Ecto neural progenitor cell (in vitro differentiated cells): ENCODE measurements at regions not wholly inside any gene's neighbourhood (a gene's known extent, or its start where the extent isn't known, plus 50 kb on each side); places are given as distances from the start of the nearest gene placed in this dataset.
A peak's percentile ranks its signal among the peaks of the same experiment; 100 is the strongest.
"Not testable (repeated sequence)": the region's sequence is repeated elsewhere in the genome, so short reads cannot be mapped to it uniquely, and the experiment has no call there.

Source experiments
- DNase-seq: peaks from one replicate; pipeline ENCODE4 v3.0.0-alpha.2; 2018; ENCODE audit warnings: low spot score

DNA sequence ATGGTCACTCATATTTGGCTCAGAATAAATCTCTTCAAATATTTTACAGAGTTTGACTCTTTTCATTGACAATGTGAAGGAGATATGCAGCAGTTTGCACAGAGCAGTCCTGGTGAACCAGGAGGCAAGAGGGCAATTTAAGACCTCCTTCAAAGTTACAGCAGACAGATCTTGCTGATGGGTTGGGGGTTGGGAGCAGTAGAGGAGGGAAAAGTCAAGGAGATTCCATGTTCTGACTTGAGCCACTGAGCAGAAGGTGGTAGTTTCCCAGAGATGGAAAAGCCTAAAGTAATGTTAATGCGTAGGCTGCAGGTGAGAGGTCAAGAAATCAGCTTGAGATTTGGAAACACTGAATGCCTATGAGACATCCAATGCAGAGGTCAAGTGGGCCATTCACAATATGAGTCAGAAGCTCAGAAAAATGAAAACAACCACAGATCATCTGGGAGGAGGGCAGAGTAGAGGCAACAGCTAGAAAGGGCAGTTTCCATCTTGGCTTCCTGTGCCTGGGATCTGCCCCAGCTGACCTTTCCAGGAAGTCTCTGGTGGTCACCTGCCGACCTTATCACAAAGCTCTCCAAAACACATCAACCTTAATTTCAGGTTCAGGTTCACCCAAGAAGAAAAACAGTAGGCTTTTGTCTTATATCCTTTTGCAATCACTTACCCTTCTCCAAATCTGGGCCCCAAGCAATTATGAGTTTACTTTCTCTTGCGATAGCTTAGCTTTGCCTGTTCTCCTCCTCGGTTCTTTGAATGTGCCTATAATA lies 197.5 kb upstream of the ARL4C start:
- DNase-seq: peak; percentile 10

DNA sequence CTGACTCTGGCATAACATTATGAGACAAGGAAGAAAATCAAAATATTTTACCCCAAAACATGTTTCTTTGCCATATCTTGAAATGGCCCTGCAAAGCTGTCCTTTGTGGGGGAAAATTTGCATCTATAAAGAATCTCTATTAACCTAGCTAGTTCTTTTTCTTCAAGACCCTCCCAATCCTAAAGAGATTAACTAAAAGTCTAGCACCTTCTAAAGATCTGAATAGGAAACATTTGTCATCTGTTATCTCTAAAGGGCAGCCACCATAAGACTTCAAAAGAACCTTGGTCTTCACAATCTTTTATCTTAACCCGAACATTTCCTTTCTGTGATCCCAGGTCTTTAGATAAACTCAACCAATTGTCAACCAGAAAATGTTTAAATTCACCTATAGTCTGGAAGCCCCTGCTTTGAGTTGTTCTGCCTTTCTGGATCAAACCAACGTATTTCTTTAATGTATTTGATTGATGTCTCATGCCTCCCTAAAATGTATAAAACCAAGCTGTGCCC lies 196.9 kb upstream of the ARL4C start:
- DNase-seq: not testable (repeated sequence)

DNA sequence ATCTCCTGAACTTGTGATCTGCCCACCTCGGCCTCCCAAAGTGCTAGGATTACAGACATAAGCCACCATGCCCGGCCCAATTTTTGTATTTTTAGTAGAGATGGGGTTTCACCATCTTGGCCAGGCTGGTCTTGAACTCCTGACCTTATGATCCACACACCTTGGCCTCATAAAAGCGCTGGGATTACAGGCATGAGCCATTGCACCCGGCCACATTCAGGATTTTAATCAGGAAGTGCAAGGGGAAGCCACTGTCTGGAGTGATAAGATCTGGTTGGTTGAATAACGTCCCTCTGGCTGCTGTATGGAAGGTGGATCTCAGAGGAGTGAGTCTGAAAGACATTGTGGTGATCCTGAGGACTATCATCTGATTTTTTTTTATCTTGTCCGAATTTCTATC lies 196.3 kb upstream of the ARL4C start:
- peak; percentile 13 for DNase-seq

DNA sequence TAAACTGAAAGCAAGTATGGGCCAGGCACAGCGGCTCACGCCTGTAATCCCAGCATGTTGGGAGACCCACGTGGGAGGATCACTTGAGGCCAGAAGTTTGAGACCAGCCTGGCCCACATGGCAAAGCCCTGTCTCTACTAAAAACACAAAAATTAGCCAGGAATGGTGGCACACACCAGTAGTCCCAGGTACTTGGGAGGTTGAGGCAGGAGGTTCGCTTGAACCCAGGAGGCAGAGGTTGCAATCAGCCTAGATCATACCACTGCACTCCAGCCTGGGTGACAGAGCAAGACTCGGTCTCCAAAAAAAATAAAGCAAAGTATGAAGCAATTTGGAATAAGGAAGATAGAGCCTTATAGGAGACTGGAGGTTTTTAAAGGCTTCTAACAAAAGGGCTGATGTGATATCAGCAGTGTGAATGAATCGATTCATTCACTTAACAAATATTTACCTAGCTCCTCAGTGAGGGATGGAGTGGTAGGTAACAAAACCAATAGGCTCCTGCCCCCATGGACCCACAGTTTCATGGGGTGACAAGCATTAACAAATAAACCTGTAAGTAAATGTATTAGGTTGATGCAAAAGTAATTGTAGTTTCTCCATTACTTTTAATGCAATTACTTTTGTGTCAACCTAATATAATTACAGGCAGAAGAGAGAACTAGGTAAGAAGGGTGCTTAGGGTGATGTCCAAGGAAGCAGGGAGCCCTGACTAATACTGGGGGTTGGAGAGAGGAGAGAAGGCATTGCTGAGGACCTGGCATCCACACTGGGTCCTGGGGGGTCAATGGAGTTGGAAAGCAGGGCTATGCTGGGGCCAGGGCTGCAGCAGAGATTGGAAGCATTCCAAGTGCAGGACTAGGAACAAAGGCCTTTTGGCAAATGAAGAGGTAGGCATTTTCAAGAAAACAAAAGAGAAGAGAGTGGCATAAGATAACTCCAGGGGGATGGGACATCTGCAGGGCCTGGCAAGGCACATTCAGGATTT lies 195.4 kb upstream of the ARL4C start:
- DNase-seq: peak; percentile 34

DNA sequence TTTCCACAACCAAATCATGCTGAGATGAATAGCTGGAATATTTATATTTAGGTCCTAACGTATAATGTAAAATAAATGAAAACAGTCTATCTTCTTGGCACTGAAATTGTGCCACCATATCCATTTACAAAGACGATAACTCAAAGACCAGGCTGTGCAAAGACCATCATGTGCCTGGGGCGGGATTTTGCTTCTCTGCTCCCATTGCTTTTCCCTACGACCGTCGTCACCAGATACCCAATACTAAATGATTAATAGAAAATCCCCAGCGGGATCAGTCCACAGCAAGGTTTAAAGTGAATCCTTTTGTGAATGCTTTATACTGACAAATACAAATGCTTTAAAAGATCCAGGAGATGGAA lies 194.3 kb upstream of the ARL4C start:
- peak; percentile 34 for DNase-seq

DNA sequence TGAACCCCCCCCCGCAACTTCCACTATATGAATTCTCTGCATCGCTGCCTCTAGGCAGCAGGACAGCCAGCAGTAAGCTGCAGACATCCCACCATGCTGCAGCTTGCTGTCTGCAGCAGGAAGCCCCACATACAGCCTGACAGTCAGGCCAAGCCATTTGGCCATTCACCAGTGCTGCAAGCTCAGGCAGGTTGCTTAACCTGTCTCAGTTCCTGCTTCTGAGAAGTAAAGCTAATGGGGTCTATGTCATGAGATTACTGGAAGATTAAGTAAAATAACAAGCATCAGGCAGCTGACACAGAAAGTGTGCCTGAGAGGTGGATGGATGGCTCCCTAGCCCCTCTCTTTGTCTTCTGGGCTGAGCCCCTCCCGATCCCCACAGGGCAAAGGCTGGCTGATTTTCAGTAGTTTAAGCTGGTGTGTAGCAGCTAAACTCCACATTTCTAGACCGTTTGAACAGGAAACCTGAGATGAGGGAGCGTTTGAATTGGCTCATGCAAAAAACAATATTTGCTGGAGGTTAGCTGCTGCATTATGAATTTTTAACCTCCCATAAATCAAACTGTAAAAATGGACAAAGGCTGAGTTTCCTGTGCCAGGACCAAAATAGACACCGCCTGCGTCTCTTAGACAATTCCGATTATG lies 193.8 kb upstream of the ARL4C start:
- DNase-seq: peak; percentile 54

DNA sequence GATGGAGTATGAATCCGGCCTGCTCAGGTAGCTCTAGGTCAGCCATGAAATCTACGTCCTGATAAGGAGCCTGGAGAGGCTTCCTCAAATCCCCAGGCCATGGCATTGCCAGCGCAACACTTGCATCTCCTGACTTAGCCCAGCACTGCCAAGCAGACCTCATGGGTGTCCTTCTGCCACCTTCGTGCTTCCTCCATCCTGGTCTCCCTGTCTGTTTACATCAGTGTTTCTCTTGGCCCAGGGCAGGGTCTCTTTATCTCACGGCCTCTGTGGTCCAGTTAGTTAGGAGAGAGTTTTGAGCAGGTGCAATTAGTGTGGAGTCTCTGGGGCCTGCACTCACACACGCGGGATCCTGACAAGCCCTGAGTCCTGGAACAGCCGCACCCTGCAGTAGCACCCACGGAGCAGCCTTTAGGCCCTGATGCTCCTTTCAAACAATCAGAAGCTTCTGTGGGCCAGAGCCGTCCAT lies 193.1 kb upstream of the ARL4C start:
- peak; percentile 42 for DNase-seq

DNA sequence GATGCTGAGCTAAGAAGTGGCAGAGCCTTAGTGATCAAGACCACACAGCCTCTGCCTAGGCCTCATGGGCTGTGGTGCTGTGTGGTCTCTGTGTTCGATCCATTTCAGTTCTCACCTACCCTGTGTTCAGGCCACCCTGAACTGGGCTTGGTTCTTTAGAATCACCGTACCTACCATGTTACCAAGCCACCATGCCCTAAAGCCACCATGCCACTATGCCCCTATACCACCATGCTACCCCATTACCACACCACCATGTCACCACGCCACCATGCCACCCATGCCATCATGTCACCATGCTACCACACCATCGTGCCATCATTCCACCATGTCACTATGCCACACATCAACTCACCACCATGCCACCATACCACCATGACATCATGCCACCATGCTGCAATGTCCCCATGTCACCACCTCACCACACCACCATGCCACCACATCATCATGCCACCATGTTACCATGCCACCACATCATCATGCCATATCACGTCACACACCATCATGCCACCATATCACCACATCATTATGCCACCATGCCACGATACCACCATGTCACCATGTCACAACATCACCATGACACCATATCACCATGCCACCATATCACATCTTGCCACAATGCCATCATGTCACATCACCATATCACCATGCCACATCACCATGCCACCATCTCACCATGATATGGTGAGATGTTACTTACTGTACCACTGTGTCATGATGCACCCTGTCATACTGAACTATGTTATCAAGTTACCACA lies 191.0 kb upstream of the ARL4C start:
- DNase-seq: peak; percentile 21

DNA sequence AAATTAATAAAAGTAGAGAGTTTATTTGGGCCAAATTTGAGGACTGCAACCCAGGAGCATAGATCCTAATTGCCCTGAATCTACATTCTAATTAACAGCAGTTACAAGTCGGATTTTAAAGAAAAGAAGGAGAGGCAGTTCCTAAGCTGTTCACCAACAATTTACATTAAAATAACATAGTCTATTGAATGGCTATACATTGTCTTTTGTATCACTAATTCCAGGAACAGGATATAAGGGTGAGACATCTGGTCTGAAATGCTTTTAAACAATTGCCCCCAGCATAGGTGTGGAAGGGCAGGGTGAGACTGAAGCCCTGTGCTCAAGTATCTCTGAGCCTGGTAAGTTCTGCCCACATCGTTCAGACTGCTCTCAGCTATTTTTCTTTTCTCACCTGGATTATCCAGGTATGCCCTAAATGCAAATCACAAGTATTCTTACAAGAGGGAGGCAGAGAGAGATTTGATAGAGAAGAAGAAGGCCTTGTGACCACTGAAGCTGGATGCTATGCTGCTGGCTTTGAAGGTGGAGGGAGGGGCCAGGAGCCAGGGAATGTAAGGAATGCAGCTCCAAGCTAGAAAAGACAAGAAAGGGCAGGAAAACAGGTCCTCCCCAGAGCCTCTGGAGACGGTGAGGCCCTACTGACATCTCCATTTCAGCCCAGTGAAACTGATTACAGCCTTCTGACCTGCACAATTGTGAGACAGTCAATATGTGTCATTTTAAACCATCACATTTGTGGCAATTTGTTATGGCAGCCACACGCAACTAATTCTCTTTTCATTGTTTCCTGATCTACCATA lies 189.4 kb upstream of the ARL4C start:
- peak; percentile 77 for DNase-seq

DNA sequence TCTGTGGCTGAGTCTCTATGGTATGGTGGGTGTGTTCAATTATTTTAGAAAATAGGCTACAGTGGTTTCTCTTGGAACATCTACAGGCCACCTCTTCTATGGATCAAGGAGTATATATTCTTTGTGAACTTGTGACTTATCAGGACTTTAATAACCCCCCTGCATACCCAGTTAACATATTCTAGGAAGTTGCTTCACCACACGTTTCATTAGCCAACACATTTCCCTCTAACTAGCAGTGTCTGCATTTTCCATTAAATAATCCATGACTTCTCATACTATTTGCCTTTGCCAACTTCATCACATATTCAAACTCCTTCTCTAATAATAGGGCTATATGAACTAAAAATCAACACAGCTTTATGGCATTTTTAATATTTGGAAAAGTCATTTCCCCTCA lies 187.6 kb upstream of the ARL4C start:
- no peak for DNase-seq

DNA sequence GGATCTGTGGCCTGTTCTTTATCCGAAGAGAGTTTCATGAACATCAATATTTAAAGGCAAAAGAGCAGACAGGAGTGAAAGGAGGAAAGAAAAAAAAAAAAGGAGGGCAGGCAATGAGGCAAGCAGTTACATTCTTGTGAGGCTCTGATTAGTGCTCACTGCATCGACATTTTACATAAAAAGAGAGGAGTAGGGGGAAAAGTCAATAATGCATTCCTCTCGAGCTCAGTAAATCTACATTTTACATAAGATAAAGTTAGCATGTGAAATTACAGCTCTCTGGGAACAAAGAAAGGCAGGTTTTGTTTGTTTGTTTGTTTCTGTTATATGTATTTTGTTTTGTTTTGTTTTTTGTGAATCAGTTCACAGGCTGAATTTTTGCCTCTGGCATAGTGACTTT lies 187.1 kb upstream of the ARL4C start:
- DNase-seq: no peak

DNA sequence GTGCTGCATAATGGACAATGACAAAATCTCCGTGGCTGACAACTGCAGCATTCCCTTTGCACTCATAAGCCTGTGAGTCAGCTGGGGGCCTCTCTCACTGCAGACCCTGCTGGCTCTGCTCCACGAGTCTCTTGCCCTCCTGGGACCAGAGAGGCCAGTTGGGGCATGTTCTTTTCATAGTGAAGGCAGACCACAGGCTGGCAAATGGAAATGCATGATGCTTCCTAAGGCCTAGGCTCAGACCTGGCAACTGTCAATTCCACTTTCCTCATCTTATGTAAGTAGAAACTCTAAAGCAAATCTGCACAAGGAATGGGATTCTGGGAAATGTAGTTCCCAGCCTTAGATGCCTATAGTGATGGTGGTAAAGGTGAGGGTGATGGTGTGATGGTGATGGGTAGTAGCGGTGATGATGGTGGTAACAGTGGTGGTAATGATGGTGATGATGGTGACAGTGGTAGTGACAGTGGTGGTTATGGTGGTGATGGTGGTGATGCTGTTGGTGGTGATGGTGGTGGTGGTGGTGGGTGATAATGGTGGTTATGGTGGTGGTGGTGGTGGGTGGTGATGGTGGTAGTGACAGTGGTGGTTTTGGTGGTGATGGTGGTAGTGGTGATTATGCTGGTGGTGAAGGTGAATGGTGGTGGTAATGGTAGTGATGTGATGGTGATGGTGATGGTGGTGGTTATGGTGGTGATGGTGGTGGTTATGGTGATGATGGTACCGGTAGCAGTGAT lies 185.8 kb upstream of the ARL4C start:
- DNase-seq: no peak

DNA sequence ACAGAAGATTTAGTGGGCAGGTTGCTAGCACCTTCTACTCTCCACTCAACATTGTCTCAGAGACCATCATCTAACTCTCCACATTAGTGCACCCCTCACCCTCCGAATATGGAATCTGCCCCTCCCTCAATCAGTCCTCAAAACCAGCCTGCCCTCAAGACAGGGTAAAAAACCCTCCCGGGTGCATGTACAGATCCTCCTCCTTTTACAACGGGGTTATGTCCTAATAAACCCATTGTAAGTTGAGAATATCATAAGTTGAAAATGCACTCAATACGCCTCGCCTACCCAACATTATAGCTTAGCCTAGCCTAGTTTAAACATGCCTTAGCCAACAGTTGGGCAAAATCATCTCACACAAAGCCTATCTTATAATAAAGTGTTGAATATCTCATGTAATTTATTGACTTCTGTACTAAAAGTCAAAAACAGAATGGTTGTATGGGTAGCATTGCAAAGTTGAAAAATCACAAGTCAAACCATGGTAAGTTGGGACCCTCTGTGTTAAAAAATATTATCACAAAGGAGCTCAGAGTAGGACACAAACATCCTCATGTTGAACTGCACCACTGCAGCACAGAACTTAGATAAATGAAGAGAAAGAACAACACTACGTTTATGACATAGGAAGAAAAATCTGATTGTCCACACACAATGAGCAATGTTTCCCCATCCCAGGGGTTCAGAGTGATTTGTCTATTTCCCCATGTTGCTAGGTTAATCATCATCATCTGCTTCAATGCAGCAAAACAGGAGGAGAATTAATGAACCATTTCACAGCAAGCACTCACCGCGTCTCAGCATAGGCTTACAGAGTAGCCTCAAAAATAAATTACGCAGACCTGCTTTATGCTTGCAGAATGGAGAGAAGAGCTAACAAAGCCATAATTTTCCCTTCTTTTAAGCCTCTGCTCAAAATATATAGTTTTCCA lies 184.1 kb upstream of the ARL4C start:
- no peak for DNase-seq

DNA sequence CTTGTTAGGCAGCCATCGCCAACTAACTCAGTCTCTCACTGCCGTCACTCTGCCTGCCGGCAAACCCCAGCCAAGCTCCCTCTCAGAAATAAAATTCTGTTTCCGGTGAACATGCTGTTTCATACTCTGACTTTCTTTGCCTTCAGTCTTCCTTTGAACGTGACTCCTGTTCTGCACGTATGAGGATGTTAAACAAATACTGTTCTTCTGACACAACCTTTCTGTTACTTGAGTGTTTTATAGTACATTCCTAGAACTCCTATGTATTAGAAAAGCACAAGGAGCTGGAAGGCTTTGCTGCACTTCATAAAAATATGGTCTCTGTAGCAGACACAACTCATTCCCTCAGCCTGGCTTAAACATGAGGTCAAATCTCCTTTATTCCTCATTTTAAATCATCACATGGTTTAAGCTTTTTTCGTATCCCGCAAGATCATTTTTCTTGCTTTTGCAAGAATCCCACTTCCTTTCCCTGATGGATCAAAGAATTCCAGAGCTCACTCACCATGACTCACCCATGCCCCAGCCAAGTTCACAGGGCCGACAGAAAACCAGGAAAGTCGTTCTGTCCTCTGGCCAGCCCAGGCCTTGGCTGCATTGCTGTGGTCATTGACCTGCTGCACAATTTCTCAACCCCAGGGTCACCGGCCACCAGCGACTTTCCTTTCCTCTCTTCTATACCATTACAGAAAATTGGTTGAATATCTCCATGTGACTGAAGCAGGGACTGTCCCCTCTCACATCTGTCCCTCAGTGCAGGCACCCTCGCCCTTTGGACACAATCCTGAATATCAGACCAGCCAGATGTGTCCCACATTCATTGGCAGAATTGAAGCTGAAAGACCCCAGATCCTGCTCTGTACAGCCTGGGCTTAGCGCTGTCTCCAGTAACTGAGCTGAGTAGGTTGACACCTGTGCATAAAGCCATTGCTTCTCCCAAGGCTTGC lies 183.1 kb upstream of the ARL4C start:
- DNase-seq: no peak

DNA sequence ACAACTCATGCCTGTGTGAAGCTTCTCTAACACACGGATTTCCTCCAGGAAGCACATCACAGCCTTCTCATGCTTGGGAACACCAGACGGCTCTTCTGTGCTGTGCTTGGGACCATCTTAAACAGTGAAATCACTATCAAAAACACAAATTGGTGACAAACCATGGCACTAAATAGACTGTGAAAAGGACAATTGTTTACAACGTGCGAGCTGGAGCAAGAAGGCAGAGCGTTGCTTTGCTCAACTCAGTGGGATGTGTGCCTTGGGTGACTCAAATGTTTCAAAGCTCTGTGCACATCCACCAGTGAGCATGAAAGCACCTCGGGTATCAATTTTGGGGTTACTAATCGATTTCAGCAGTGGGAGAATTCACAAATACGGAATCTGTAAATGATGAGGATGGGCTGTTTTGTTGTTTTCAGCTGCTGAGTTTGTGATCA lies 182.4 kb upstream of the ARL4C start:
- no peak for DNase-seq

DNA sequence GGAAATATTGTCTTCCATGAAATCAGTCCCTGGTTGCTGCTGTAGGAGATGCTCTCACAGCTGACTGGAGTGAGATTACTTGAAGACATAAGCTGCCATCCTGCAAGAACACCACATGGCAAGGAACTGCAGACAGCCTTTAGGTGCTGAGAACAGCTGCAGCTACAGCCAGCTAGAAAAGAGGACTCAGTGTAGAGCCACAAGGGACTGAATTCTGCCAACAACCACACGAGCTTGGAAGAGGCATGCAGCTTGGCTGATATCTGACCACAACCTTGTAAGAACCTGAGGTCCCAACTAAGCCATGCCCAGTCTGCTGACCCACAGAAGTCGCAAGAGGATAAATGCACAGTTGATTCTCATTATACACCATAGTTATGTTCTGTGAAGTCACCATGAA lies 181.8 kb upstream of the ARL4C start:
- no peak for DNase-seq

DNA sequence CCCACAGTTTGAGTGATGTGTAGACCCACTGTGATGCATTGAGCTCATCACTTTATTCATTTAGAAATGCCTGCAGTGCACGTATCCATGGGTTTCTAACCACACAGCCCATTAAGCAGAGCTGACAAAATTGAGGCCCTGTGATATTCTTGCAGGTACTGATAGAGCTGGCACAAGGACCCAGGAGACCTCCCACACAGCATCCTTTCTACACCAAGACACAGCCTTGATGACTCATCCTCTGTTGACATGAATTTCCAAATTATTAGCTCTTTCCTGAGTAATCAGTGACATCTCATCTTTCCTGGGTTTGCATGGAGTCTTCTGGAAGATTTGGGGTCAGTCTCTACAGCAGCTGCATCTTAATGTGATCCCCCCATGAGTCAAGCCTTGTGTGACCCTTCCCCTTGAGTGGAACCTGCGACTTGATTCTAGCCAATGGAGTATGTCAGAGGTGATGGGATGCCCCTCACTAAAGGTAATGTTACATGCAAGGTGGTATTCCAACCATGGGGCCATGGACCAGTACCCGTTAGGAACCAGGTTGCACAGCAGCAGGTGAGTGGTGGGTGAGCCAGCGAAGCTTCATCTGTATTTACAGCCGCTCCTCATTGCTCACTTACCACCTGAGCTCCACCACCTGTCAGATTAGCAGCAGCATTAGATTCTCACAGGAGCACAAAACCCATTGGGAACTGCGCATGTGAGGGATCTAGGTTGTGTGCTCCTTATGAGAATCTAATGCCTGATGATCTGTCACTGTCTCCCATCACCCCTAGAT lies 181.1 kb upstream of the ARL4C start:
- DNase-seq: no peak
